ENCODE measurements at regions not wholly inside any gene's neighbourhood (a gene's known extent, or its start where the extent isn't known, plus 50 kb on each side); places are given as distances from the start of the nearest gene placed in this dataset.

GRCh38 chr1:219273088-219273686 is 99.5 kb downstream of the LYPLAL1 start (continued):
- TF ChIP-seq, protein P1, sequence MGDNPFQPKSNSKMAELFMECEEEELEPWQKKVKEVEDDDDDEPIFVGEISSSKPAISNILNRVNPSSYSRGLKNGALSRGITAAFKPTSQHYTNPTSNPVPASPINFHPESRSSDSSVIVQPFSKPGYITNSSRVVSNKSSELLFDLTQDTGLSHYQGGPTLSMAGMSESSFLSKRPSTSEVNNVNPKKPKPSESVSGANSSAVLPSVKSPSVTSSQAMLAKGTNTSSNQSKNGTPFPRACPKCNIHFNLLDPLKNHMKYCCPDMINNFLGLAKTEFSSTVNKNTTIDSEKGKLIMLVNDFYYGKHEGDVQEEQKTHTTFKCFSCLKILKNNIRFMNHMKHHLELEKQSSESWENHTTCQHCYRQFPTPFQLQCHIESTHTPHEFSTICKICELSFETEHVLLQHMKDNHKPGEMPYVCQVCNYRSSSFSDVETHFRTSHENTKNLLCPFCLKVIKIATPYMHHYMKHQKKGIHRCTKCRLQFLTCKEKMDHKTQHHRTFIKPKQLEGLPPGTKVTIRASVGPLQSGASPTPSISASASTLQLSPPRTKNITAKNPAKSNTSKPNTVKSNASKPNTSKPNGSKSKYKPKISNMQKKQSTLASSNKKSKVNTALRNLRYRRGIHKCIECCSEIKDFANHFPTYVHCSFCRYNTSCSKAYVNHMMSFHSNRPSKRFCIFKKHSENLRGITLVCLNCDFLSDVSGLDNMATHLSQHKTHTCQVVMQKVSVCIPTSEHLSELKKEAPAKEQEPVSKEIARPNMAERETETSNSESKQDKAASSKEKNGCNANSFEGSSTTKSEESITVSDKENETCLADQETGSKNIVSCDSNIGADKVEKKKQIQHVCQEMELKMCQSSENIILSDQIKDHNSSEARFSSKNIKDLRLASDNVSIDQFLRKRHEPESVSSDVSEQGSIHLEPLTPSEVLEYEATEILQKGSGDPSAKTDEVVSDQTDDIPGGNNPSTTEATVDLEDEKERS (tag by site-specific recombination; IDR thresholded peaks at IDR 0.05), result no peak
- TF ChIP-seq SP2 (tag by site-specific recombination; IDR thresholded peaks at IDR 0.05) (no peak), AEBP2 (tag by site-specific recombination; IDR thresholded peaks at IDR 0.05; ENCODE audit: borderline replicate concordance) (no peak), OVOL3 (tag by site-specific recombination; IDR thresholded peaks at IDR 0.05) (peak; percentile 82; the same call in 1 of the 2 replicates), ZSCAN4 (tag by site-specific recombination; IDR thresholded peaks at IDR 0.05) (no peak), BCL11A (tag by site-specific recombination; IDR thresholded peaks at IDR 0.05; ENCODE audit: low read depth) (peak; percentile 66), ZNF837 (tag by site-specific recombination; IDR thresholded peaks at IDR 0.05) (no peak), ZNF510 (tag by site-specific recombination; IDR thresholded peaks at IDR 0.05; ENCODE audit: insufficient replicate concordance) (no peak), ELK4 (IDR thresholded peaks at IDR 0.05; ENCODE audit: borderline replicate concordance, low read depth, low read length) (no peak), ZNF521 (tag by site-specific recombination; IDR thresholded peaks at IDR 0.05) (no peak), ZFP3 (tag by site-specific recombination; IDR thresholded peaks at IDR 0.05; ENCODE audit: low read depth) (no peak), ZNF670 (tag by site-specific recombination; IDR thresholded peaks at IDR 0.05; ENCODE audit: low read depth) (no peak), GLIS1 (tag by site-specific recombination; IDR thresholded peaks at IDR 0.05) (peak; percentile 22; the same call in 1 of the 2 replicates), RBAK (tag by site-specific recombination; IDR thresholded peaks at IDR 0.05) (no peak), KLF7 (tag by site-specific recombination; IDR thresholded peaks at IDR 0.05; ENCODE audit: borderline replicate concordance) (no peak), ZNF140 (tag by site-specific recombination; IDR thresholded peaks at IDR 0.05) (no peak), SP3 (tag by site-specific recombination; IDR thresholded peaks at IDR 0.05) (0 out of 2 replicates have a peak, but pooled peaks have one; percentile 28), MYNN (tag by site-specific recombination; IDR thresholded peaks at IDR 0.05; ENCODE audit: borderline replicate concordance) (no peak), KLF8 (tag by site-specific recombination; IDR thresholded peaks at IDR 0.05) (peak; percentile 92), ZNF707 (tag by site-specific recombination; IDR thresholded peaks at IDR 0.05) (no peak), SCRT1 (tag by site-specific recombination; IDR thresholded peaks at IDR 0.05; ENCODE audit: borderline replicate concordance) (no peak), ZNF626 (tag by site-specific recombination; IDR thresholded peaks at IDR 0.05) (no peak), ZNF114 (tag by site-specific recombination; IDR thresholded peaks at IDR 0.05) (no peak), ZNF529 (tag by site-specific recombination; IDR thresholded peaks at IDR 0.05; ENCODE audit: insufficient replicate concordance) (no peak), WT1 (tag by site-specific recombination; IDR thresholded peaks at IDR 0.05) (peak; percentile 91)
- TF ChIP-seq, protein P2, sequence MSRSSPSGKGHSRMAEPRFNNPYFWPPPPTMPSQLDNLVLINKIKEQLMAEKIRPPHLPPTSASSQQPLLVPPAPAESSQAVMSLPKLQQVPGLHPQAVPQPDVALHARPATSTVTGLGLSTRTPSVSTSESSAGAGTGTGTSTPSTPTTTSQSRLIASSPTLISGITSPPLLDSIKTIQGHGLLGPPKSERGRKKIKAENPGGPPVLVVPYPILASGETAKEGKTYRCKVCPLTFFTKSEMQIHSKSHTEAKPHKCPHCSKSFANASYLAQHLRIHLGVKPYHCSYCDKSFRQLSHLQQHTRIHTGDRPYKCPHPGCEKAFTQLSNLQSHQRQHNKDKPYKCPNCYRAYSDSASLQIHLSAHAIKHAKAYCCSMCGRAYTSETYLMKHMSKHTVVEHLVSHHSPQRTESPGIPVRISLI (tag by site-specific recombination; IDR thresholded peaks at IDR 0.05), result no peak
- TF ChIP-seq, protein P3, sequence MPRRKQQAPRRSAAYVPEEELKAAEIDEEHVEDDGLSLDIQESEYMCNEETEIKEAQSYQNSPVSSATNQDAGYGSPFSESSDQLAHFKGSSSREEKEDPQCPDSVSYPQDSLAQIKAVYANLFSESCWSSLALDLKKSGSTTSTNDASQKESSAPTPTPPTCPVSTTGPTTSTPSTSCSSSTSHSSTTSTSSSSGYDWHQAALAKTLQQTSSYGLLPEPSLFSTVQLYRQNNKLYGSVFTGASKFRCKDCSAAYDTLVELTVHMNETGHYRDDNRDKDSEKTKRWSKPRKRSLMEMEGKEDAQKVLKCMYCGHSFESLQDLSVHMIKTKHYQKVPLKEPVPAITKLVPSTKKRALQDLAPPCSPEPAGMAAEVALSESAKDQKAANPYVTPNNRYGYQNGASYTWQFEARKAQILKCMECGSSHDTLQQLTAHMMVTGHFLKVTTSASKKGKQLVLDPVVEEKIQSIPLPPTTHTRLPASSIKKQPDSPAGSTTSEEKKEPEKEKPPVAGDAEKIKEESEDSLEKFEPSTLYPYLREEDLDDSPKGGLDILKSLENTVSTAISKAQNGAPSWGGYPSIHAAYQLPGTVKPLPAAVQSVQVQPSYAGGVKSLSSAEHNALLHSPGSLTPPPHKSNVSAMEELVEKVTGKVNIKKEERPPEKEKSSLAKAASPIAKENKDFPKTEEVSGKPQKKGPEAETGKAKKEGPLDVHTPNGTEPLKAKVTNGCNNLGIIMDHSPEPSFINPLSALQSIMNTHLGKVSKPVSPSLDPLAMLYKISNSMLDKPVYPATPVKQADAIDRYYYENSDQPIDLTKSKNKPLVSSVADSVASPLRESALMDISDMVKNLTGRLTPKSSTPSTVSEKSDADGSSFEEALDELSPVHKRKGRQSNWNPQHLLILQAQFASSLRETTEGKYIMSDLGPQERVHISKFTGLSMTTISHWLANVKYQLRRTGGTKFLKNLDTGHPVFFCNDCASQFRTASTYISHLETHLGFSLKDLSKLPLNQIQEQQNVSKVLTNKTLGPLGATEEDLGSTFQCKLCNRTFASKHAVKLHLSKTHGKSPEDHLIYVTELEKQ (tag by site-specific recombination; IDR thresholded peaks at IDR 0.05; ENCODE audit: borderline replicate concordance), result 0 out of 2 replicates have a peak, but pooled peaks have one; percentile 50
